Superior temporal gyrus (tissue), 1 donor: ENCODE measurements at regions not wholly inside any gene's neighbourhood (a gene's known extent, or its start where the extent isn't known, plus 50 kb on each side); places are given as distances from the start of the nearest gene placed in this dataset.
"Not testable (repeated sequence)": the region's sequence is repeated elsewhere in the genome, so short reads cannot be mapped to it uniquely, and the experiment has no call there.

Experiments used
- DNase-seq: peaks from one replicate; pipeline ENCODE4 v3.0.0-alpha.2; 2016; ENCODE audit errors: extremely low spot score

GRCh38 chr16:85239239-85239638 is 127.0 kb upstream of the CIBAR2 start:
- no peak for DNase-seq

GRCh38 chr16:85239871-85240270 is 127.6 kb upstream of the CIBAR2 start:
- no peak for DNase-seq

- DNase-seq: no peak
These were observed 129.0 kb upstream of the CIBAR2 start for GRCh38 chr16:85240982-85241924.

- DNase-seq: no peak
These were observed 129.9 kb upstream of the CIBAR2 start for GRCh38 chr16:85242140-85242539.

- DNase-seq: no peak
These were observed 131.0 kb upstream of the CIBAR2 start for GRCh38 chr16:85243308-85243707.

- not testable (repeated sequence) for DNase-seq
These were observed 132.2 kb upstream of the CIBAR2 start for GRCh38 chr16:85244452-85244851.

- peak; percentile 74 for DNase-seq
These were observed 133.3 kb upstream of the CIBAR2 start for GRCh38 chr16:85245307-85246172.

GRCh38 chr16:85246473-85246872 is 134.2 kb upstream of the CIBAR2 start:
- no peak for DNase-seq

GRCh38 chr16:85246973-85247372 is 134.7 kb upstream of the CIBAR2 start:
- DNase-seq: no peak

- no peak for DNase-seq
These were observed 136.1 kb upstream of the CIBAR2 start for GRCh38 chr16:85248342-85248741.

GRCh38 chr16:85248857-85249256 is 136.6 kb upstream of the CIBAR2 start:
- DNase-seq: no peak

GRCh38 chr16:85249418-85250146 is 137.3 kb upstream of the CIBAR2 start:
- no peak for DNase-seq

- no peak for DNase-seq
These were observed 137.8 kb upstream of the CIBAR2 start for GRCh38 chr16:85250147-85250463.

- no peak for DNase-seq
These were observed 138.4 kb upstream of the CIBAR2 start for GRCh38 chr16:85250609-85251223.

- DNase-seq: no peak
These were observed 139.0 kb upstream of the CIBAR2 start for GRCh38 chr16:85251225-85251760.

GRCh38 chr16:85252014-85252413 is 139.7 kb upstream of the CIBAR2 start:
- no peak for DNase-seq

GRCh38 chr16:85252461-85252860 is 140.2 kb upstream of the CIBAR2 start:
- no peak for DNase-seq

GRCh38 chr16:85253084-85253941 is 141.0 kb upstream of the CIBAR2 start:
- peak; percentile 67 for DNase-seq

GRCh38 chr16:85254051-85254450 is 141.8 kb upstream of the CIBAR2 start:
- DNase-seq: no peak

- DNase-seq: no peak
These were observed 142.6 kb upstream of the CIBAR2 start for GRCh38 chr16:85254921-85255320.
